ENCODE measurements at regions not wholly inside any gene's neighbourhood (a gene's known extent, or its start where the extent isn't known, plus 50 kb on each side); places are given as distances from the start of the nearest gene placed in this dataset.

GRCh38 chr6:30806581-30807183 lies 62.3 kb upstream of the IER3 start:
- DNase-seq (ENCODE audit: low read depth) = no peak

GRCh38 chr6:30804333-30804732 lies 60.0 kb upstream of the IER3 start:
- no peak for DNase-seq (ENCODE audit: low read depth)

DNA sequence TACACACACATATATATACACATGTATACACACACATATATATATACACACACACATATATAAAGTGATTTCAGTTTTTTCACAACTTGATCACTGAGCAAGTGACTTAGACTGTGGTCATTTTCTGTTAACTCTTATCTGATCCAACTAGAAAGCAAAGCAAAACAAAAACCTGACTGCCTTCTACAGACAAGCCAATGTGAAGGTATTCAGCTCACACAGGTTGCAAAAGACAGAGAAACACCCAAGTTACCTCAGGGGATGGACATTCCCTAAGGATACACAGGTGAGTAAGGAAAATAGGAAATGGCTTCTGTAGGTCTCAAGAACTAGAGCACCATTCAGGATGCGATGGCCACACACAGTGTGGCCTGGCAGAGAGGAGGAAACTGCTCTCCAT lies 58.4 kb upstream of the IER3 start:
- no peak for DNase-seq (ENCODE audit: low read depth)

DNA sequence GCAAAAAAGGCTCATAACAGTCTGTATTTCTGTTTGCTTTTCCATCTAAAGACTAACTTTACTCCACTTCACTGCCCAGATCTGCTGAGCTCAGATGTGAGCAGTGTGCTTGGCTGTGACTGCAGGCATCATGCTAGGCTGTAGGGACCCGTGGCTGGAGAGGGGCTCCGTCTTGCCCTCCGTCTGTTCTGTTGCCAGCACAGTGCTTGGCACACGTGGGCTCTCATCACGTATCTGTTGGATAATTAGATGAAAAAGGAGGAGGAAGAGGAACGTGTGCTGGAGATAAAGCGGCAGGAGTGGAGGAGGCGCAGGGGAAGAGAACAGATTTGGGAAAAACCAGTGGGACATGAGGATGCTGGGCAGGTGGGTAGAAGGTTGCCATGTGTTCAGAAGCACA lies 57.6 kb upstream of the IER3 start:
- DNase-seq (ENCODE audit: low read depth) = no peak

GRCh38 chr6:30800871-30801270 lies 56.5 kb upstream of the IER3 start:
- no peak for DNase-seq (ENCODE audit: low read depth)

DNA sequence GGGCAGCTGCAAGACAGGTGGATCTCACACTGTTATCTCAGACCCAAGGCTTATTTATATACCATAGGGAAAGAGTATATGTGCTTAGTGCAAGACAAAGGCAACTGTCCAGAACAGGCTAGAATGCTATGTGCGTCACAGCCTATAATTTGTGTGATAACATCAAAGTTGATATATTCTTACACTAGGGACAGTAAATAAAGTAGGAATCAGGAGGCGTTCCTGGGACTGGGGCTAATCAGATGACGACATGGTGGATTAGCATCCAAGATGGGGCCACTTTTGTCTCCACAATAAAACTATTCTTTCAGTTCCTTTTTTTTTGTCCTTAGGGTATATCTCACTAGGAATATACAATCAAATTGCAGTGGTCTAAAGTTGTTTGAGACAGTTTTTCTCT lies 54.9 kb upstream of the IER3 start:
- DNase-seq (ENCODE audit: low read depth) = no peak

- no peak for DNase-seq (ENCODE audit: low read depth)
Measured at GRCh38 chr6:30798494-30798893, 54.1 kb upstream of the IER3 start.

- no peak for DNase-seq (ENCODE audit: low read depth)
Measured at GRCh38 chr6:30795549-30796293, 51.4 kb upstream of the IER3 start.
